ENCODE measurements at regions not wholly inside any gene's neighbourhood (a gene's known extent, or its start where the extent isn't known, plus 50 kb on each side); places are given as distances from the start of the nearest gene placed in this dataset.
A peak's percentile ranks its signal among the peaks of the same experiment; 100 is the strongest.

DNA sequence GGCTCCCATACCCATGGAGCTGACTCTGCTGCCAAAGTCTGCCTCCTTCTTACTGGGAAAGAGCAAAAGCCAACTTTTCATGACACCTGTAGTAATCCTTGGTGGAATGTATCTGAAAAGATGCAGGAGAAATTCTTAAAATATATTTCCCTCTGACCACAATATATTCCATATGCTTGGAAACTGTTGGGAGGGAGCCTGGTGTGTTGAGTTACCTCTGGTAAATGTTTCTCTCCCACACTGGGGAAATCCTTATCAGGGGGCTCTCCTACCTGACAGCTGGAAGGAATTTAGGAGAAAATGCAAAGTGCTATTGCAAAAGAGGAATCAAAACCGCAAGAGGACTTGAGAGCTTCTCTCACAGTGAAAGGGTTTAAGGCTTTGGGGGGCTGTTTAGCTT is 139.4 kb downstream of the TBX5 start:
- H2BK15ac ChIP-seq (ENCODE audit: low read length) = no peak overlapping the region
- no peaks in the 10 kb centered on the region for H3K27me3 ChIP-seq (ENCODE audit: control insufficient read depth in 3 of 3, insufficient read depth in 3 of 3, low read depth in 1 of 3, low read length in 3 of 3)
- no peak overlapping the region for H3K14ac ChIP-seq (ENCODE audit: low read length)
- peaks cover 0 to 6% of the 10 kb centered on the region in 2 donors for H3K4me1 ChIP-seq (ENCODE audit: control insufficient read depth in 2 of 2, insufficient read depth in 1 of 2, low read depth in 1 of 2, low read length in 2 of 2)
- H3K27ac ChIP-seq (replicated peaks; ENCODE audit: low read length) = no peak overlapping the region
- H3K36me3 ChIP-seq (replicated peaks in 1 of 2; ENCODE audit: control insufficient read depth in 2 of 2, insufficient read depth in 2 of 2, low read length in 2 of 2) = no peaks in the 10 kb centered on the region
- H3K23ac ChIP-seq (ENCODE audit: low read depth, low read length, poor library complexity) = no peak overlapping the region
- H2AFZ ChIP-seq (ENCODE audit: low read length) = no peak overlapping the region
- no peak overlapping the region for H2BK12ac ChIP-seq (ENCODE audit: low read length)
- no peak overlapping the region for H3K9ac ChIP-seq (ENCODE audit: low read depth, low read length, poor library complexity)
- H4K91ac ChIP-seq (ENCODE audit: low read depth, low read length, poor library complexity) = no peak overlapping the region
- WGBS, 2 donors (ENCODE audit: extremely low coverage in 2 of 2, insufficient read length in 2 of 2, insufficient replicate concordance in 1 of 2) = no CpG with 5 or more reads among the region's 1 CpG
- no peak overlapping the region for H2AK5ac ChIP-seq (ENCODE audit: low read depth, low read length)
- no peak overlapping the region for H3K18ac ChIP-seq (ENCODE audit: low read length)
- no peak overlapping the region for H4K8ac ChIP-seq (ENCODE audit: low read depth, low read length)
- no peak overlapping the region for H2BK120ac ChIP-seq (ENCODE audit: low read depth, low read length)
- DNase-seq (ENCODE audit: low spot score) = no peak
- H3K4me3 ChIP-seq (ENCODE audit: low read length in 2 of 2) = no peak overlapping the region
- no peak overlapping the region for H3K4ac ChIP-seq (ENCODE audit: low read length)
- no peaks in the 10 kb centered on the region for H3K79me1 ChIP-seq (ENCODE audit: low read depth, low read length)
- H3K4me2 ChIP-seq (ENCODE audit: insufficient read depth, low read length, poor library complexity, severe bottlenecking) = no peak overlapping the region
- peaks cover 0 to 2% of the 10 kb centered on the region in 2 donors for H3K9me3 ChIP-seq (replicated peaks in 1 of 2; ENCODE audit: control insufficient read depth in 2 of 2, insufficient read depth in 1 of 2, low read depth in 1 of 2, low read length in 2 of 2)
- H2BK5ac ChIP-seq (ENCODE audit: low read length) = no peak overlapping the region

DNA sequence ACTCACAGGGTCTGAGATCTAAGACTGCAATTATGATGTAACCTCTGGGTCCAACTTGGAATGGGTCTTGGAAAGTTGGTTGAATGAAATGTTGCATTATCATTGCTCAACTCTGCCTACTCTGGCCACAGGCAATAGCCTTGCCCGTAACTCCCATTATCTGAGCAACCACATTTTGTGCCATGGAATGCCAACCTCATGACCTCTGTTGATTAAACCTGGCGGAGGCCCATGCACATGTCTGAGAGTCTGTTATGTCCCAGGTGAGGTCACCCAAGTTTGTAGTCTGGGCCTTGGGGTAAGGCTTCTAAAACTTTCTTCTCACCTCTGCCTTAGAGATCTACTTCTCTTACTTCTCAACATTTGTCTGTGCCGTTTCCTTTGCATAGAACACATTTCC is 140.9 kb downstream of the TBX5 start:
- H3K4me2 ChIP-seq (ENCODE audit: insufficient read depth, low read length, poor library complexity, severe bottlenecking) = no peak overlapping the region
- H3K23ac ChIP-seq (ENCODE audit: low read depth, low read length, poor library complexity) = no peak overlapping the region
- no peak overlapping the region for H4K91ac ChIP-seq (ENCODE audit: low read depth, low read length, poor library complexity)
- H2BK12ac ChIP-seq (ENCODE audit: low read length) = no peak overlapping the region
- no peaks in the 10 kb centered on the region for H3K79me1 ChIP-seq (ENCODE audit: low read depth, low read length)
- H3K27ac ChIP-seq (replicated peaks; ENCODE audit: low read length) = no peak overlapping the region
- no peak for DNase-seq (ENCODE audit: low spot score)
- H3K9ac ChIP-seq (ENCODE audit: low read depth, low read length, poor library complexity) = no peak overlapping the region
- WGBS, 2 donors (ENCODE audit: extremely low coverage in 2 of 2, insufficient read length in 2 of 2, insufficient replicate concordance in 1 of 2) = no CpG with 5 or more reads among the region's 3 CpGs
- no peak overlapping the region for H3K18ac ChIP-seq (ENCODE audit: low read length)
- no peak overlapping the region for H4K8ac ChIP-seq (ENCODE audit: low read depth, low read length)
- H2AFZ ChIP-seq (ENCODE audit: low read length) = no peak overlapping the region
- H3K36me3 ChIP-seq (replicated peaks in 1 of 2; ENCODE audit: control insufficient read depth in 2 of 2, insufficient read depth in 2 of 2, low read length in 2 of 2) = no peaks in the 10 kb centered on the region
- no peaks in the 10 kb centered on the region for H3K27me3 ChIP-seq (ENCODE audit: control insufficient read depth in 3 of 3, insufficient read depth in 3 of 3, low read depth in 1 of 3, low read length in 3 of 3)
- H3K4me1 ChIP-seq (ENCODE audit: control insufficient read depth in 2 of 2, insufficient read depth in 1 of 2, low read depth in 1 of 2, low read length in 2 of 2) = peaks cover 0 to 6% of the 10 kb centered on the region in 2 donors
- no peak overlapping the region for H2BK5ac ChIP-seq (ENCODE audit: low read length)
- peaks cover 0 to 2% of the 10 kb centered on the region in 2 donors for H3K9me3 ChIP-seq (replicated peaks in 1 of 2; ENCODE audit: control insufficient read depth in 2 of 2, insufficient read depth in 1 of 2, low read depth in 1 of 2, low read length in 2 of 2)
- no peak overlapping the region for H3K4ac ChIP-seq (ENCODE audit: low read length)
- H2BK120ac ChIP-seq (ENCODE audit: low read depth, low read length) = no peak overlapping the region
- no peak overlapping the region for H2AK5ac ChIP-seq (ENCODE audit: low read depth, low read length)
- H3K14ac ChIP-seq (ENCODE audit: low read length) = no peak overlapping the region
- H2BK15ac ChIP-seq (ENCODE audit: low read length) = no peak overlapping the region
- no peak overlapping the region for H3K4me3 ChIP-seq (ENCODE audit: low read length in 2 of 2)

DNA sequence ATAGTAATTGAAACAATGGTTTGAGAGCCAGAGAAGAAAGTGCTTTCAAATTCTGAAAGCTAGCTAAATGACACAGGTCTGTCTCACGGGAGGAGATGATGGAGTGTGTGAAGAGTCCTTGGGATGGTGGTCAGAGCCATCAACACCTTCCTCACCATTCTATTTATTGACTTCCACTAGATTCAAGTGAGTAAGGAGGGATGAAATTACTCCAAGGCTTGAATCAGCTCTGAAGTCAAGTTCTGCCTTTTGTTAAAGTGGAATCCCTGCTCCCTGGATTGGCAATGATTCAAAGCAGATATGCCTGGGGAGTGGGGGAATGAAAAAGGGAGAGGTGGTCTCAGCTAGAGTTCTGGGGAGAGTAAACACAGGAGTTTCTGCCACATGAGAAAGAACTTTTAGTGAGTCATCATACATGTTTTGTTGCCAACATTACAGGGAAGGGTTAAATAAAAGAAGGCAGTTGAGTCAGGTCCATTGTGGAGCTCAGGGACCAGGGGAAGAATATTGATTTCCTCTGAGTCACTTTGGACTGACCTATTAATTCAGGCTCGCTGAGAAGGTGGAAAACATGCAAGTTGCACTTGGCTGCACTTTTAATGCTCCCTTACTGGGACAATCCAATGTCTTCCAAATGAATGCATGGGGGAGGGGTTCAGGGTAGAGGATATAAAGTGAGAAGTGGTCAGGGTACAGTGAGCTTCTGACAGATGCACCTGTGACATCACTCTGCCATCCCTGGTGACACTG is 142.7 kb downstream of the TBX5 start:
- no peaks in the 10 kb centered on the region for H3K79me1 ChIP-seq (ENCODE audit: low read depth, low read length)
- H3K18ac ChIP-seq (ENCODE audit: low read length) = no peak overlapping the region
- H2AK5ac ChIP-seq (ENCODE audit: low read depth, low read length) = no peak overlapping the region
- no peaks in the 10 kb centered on the region for H3K36me3 ChIP-seq (replicated peaks in 1 of 2; ENCODE audit: control insufficient read depth in 2 of 2, insufficient read depth in 2 of 2, low read length in 2 of 2)
- no CpG with 5 or more reads among the region's 2 CpGs for WGBS, 2 donors (ENCODE audit: extremely low coverage in 2 of 2, insufficient read length in 2 of 2, insufficient replicate concordance in 1 of 2)
- no peak overlapping the region for H3K4me3 ChIP-seq (ENCODE audit: low read length in 2 of 2)
- no peak overlapping the region for H3K9ac ChIP-seq (ENCODE audit: low read depth, low read length, poor library complexity)
- H3K14ac ChIP-seq (ENCODE audit: low read length) = no peak overlapping the region
- H3K4ac ChIP-seq (ENCODE audit: low read length) = no peak overlapping the region
- H2BK120ac ChIP-seq (ENCODE audit: low read depth, low read length) = no peak overlapping the region
- H4K91ac ChIP-seq (ENCODE audit: low read depth, low read length, poor library complexity) = no peak overlapping the region
- no peaks in the 10 kb centered on the region for H3K9me3 ChIP-seq (replicated peaks in 1 of 2; ENCODE audit: control insufficient read depth in 2 of 2, insufficient read depth in 1 of 2, low read depth in 1 of 2, low read length in 2 of 2)
- no peak overlapping the region for H2BK15ac ChIP-seq (ENCODE audit: low read length)
- no peak overlapping the region for H2BK5ac ChIP-seq (ENCODE audit: low read length)
- H2AFZ ChIP-seq (ENCODE audit: low read length) = no peak overlapping the region
- H3K27ac ChIP-seq (replicated peaks; ENCODE audit: low read length) = no peak overlapping the region
- no peak overlapping the region for H3K23ac ChIP-seq (ENCODE audit: low read depth, low read length, poor library complexity)
- H2BK12ac ChIP-seq (ENCODE audit: low read length) = no peak overlapping the region
- no peak for DNase-seq (ENCODE audit: low spot score)
- H3K27me3 ChIP-seq (ENCODE audit: control insufficient read depth in 3 of 3, insufficient read depth in 3 of 3, low read depth in 1 of 3, low read length in 3 of 3) = no peaks in the 10 kb centered on the region
- no peak overlapping the region for H3K4me2 ChIP-seq (ENCODE audit: insufficient read depth, low read length, poor library complexity, severe bottlenecking)
- no peak overlapping the region for H4K8ac ChIP-seq (ENCODE audit: low read depth, low read length)
- peaks cover 0 to 1% of the 10 kb centered on the region in 2 donors for H3K4me1 ChIP-seq (ENCODE audit: control insufficient read depth in 2 of 2, insufficient read depth in 1 of 2, low read depth in 1 of 2, low read length in 2 of 2)

- H3K4me1 ChIP-seq (ENCODE audit: control insufficient read depth in 2 of 2, insufficient read depth in 1 of 2, low read depth in 1 of 2, low read length in 2 of 2) = no peaks in the 10 kb centered on the region
- no peak overlapping the region for H3K9ac ChIP-seq (ENCODE audit: low read depth, low read length, poor library complexity)
- no peaks in the 10 kb centered on the region for H3K9me3 ChIP-seq (replicated peaks in 1 of 2; ENCODE audit: control insufficient read depth in 2 of 2, insufficient read depth in 1 of 2, low read depth in 1 of 2, low read length in 2 of 2)
- no peak overlapping the region for H3K4me2 ChIP-seq (ENCODE audit: insufficient read depth, low read length, poor library complexity, severe bottlenecking)
- no peak overlapping the region for H2BK12ac ChIP-seq (ENCODE audit: low read length)
- H3K27ac ChIP-seq (replicated peaks; ENCODE audit: low read length) = no peak overlapping the region
- H2AK5ac ChIP-seq (ENCODE audit: low read depth, low read length) = no peak overlapping the region
- H3K4me3 ChIP-seq (ENCODE audit: low read length in 2 of 2) = no peak overlapping the region
- H3K36me3 ChIP-seq (replicated peaks in 1 of 2; ENCODE audit: control insufficient read depth in 2 of 2, insufficient read depth in 2 of 2, low read length in 2 of 2) = no peaks in the 10 kb centered on the region
- no peak overlapping the region for H3K18ac ChIP-seq (ENCODE audit: low read length)
- H3K79me1 ChIP-seq (ENCODE audit: low read depth, low read length) = no peaks in the 10 kb centered on the region
- no peak overlapping the region for H3K23ac ChIP-seq (ENCODE audit: low read depth, low read length, poor library complexity)
- peak overlapping the region; percentile 33 for H2AFZ ChIP-seq (ENCODE audit: low read length)
- no peaks in the 10 kb centered on the region for H3K27me3 ChIP-seq (ENCODE audit: control insufficient read depth in 3 of 3, insufficient read depth in 3 of 3, low read depth in 1 of 3, low read length in 3 of 3)
- no peak overlapping the region for H2BK15ac ChIP-seq (ENCODE audit: low read length)
- no peak overlapping the region for H2BK120ac ChIP-seq (ENCODE audit: low read depth, low read length)
- WGBS, 2 donors (ENCODE audit: extremely low coverage in 2 of 2, insufficient read length in 2 of 2, insufficient replicate concordance in 1 of 2) = no CpG with 5 or more reads among the region's 4 CpGs
- DNase-seq (ENCODE audit: low spot score) = no peak
- no peak overlapping the region for H4K91ac ChIP-seq (ENCODE audit: low read depth, low read length, poor library complexity)
- H2BK5ac ChIP-seq (ENCODE audit: low read length) = no peak overlapping the region
- H3K4ac ChIP-seq (ENCODE audit: low read length) = no peak overlapping the region
- no peak overlapping the region for H4K8ac ChIP-seq (ENCODE audit: low read depth, low read length)
- H3K14ac ChIP-seq (ENCODE audit: low read length) = no peak overlapping the region
These were observed 148.3 kb downstream of the TBX5 start for GRCh38 chr12:114257687-114258086.
